ENCODE measurements at regions not wholly inside any gene's neighbourhood (a gene's known extent, or its start where the extent isn't known, plus 50 kb on each side); places are given as distances from the start of the nearest gene placed in this dataset.

DNA sequence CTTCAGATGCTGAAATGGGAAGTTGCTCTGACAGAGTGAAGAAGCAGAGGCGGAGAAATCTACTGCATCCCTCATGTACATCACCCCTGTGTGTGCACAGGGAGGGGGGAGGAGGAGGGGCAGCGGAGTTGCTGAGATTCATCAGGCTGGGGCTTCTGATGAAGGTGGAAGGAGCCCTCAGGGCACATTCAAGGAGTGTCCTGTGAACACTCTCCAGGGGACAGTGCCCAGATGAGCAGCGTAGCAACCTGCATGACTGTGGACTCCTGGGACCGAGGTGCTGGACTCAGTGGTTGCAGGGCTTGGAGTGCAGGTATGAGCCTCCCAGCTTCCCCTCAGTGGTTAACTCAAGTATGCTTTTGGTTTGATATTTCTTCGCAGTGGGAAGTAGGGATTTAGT is 257.8 kb upstream of the B3GAT1 start:
- Histone ChIP-seq H3K36me3 (replicated peaks in 1 of 2; ENCODE audit: control extremely low read depth in 1 of 2, control insufficient read depth in 1 of 2, extremely low read depth in 1 of 2, insufficient read depth in 2 of 2, low read length in 1 of 2) (no peaks in the 10 kb centered on the region), H3K79me2 (ENCODE audit: control insufficient read depth, insufficient read depth, low read length) (no peaks in the 10 kb centered on the region), H3K9me3 (ENCODE audit: control extremely low read depth in 1 of 3, control insufficient read depth in 2 of 3, insufficient read depth in 1 of 3, low read length in 2 of 3) (peaks cover 0 to 22% (median 0%) of the 10 kb centered on the region in 3 donors), H3K27me3 (replicated peaks in 1 of 4; ENCODE audit: control extremely low read depth in 1 of 4, control insufficient read depth in 3 of 4, insufficient read depth in 4 of 4, low read length in 3 of 4) (no peaks in the 10 kb centered on the region), H4K20me1 (ENCODE audit: control insufficient read depth, insufficient read depth, low read length, poor library complexity, severe bottlenecking) (no peaks in the 10 kb centered on the region), H3K4me3 (ENCODE audit: control extremely low read depth in 1 of 5, extremely low read depth in 1 of 5, insufficient read depth in 1 of 5, low read depth in 2 of 5, low read length in 4 of 5) (no peak overlapping the region), H3K27ac (ENCODE audit: low read length in 2 of 2) (no peak overlapping the region), H2AFZ (ENCODE audit: insufficient read depth, low read depth, low read length, poor library complexity, severe bottlenecking) (no peak overlapping the region), H3K4me2 (replicated peaks; ENCODE audit: low read depth, low read length, poor library complexity, severe bottlenecking) (no peak overlapping the region), H3K9ac (ENCODE audit: low read length) (no peak overlapping the region), H3K4me1 (ENCODE audit: control insufficient read depth in 2 of 2, insufficient read depth in 2 of 2, low read length in 2 of 2) (no peaks in the 10 kb centered on the region)
- DNase-seq: no peak
- 82% methylated on average over 4 of the region's 5 CpGs for WGBS (ENCODE audit: insufficient coverage)
- Mint-ChIP-seq H3K27me3 (peaks cover 6% of the 10 kb centered on the region), H3K4me1 (no peaks in the 10 kb centered on the region), H3K4me3 (no peak overlapping the region), H3K9me3 (ENCODE audit: insufficient read depth) (no peaks in the 10 kb centered on the region), H3K27ac (no peak overlapping the region)
- ChIA-PET CTCF (no interaction called here), POLR2A (no interaction called here)
- no peak for TF ChIP-seq EZH2 (IDR thresholded peaks at IDR 0.05; ENCODE audit: borderline replicate concordance, insufficient read depth, low read depth, low read length, poor library complexity, severe bottlenecking)
- TF ChIP-seq, protein P1, sequence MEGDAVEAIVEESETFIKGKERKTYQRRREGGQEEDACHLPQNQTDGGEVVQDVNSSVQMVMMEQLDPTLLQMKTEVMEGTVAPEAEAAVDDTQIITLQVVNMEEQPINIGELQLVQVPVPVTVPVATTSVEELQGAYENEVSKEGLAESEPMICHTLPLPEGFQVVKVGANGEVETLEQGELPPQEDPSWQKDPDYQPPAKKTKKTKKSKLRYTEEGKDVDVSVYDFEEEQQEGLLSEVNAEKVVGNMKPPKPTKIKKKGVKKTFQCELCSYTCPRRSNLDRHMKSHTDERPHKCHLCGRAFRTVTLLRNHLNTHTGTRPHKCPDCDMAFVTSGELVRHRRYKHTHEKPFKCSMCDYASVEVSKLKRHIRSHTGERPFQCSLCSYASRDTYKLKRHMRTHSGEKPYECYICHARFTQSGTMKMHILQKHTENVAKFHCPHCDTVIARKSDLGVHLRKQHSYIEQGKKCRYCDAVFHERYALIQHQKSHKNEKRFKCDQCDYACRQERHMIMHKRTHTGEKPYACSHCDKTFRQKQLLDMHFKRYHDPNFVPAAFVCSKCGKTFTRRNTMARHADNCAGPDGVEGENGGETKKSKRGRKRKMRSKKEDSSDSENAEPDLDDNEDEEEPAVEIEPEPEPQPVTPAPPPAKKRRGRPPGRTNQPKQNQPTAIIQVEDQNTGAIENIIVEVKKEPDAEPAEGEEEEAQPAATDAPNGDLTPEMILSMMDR (IDR thresholded peaks at IDR 0.05): no peak
- ATAC-seq (ENCODE audit: low read depth): no peak
- intact Hi-C loops (cut with micrococcal nuclease): no loop called here

DNA sequence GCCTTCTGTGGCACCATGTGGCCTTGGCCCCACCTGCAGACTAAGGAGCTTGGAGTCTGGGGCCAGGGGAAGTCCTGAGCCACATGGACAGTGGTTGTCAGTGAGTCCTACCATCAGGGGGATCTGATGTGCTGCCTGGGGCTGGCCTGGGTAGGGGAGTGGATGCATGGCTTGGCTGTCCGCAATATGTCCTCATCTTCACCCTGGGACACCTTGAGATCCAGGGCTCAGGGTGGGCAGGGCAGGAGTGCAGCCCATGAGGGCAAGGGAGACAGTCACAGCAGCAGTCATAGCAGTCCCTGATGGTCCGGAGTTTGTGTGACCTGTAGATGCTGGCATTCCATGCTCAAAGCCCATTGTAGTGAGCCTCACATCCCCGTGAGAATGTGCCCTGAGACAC is 256.8 kb upstream of the B3GAT1 start:
- no peaks in the 10 kb centered on the region for H3K27me3 ChIP-seq (replicated peaks in 1 of 4; ENCODE audit: control extremely low read depth in 1 of 4, control insufficient read depth in 3 of 4, insufficient read depth in 4 of 4, low read length in 3 of 4)
- 91% methylated on average over 2 of the region's 3 CpGs for WGBS (ENCODE audit: insufficient coverage)
- peaks cover 6% of the 10 kb centered on the region for H3K27me3 Mint-ChIP-seq

More for the DNA sequence above, 256.8 kb upstream of the B3GAT1 start:
- Histone ChIP-seq H2AFZ (ENCODE audit: insufficient read depth, low read depth, low read length, poor library complexity, severe bottlenecking) (no peak overlapping the region), H3K27ac (ENCODE audit: low read length in 2 of 2) (no peak overlapping the region), H4K20me1 (ENCODE audit: control insufficient read depth, insufficient read depth, low read length, poor library complexity, severe bottlenecking) (no peaks in the 10 kb centered on the region), H3K79me2 (ENCODE audit: control insufficient read depth, insufficient read depth, low read length) (no peaks in the 10 kb centered on the region), H3K9ac (ENCODE audit: low read length) (no peak overlapping the region), H3K4me1 (ENCODE audit: control insufficient read depth in 2 of 2, insufficient read depth in 2 of 2, low read length in 2 of 2) (no peaks in the 10 kb centered on the region), H3K9me3 (ENCODE audit: control extremely low read depth in 1 of 3, control insufficient read depth in 2 of 3, insufficient read depth in 1 of 3, low read length in 2 of 3) (peaks cover 0 to 27% (median 0%) of the 10 kb centered on the region in 3 donors), H3K4me2 (replicated peaks; ENCODE audit: low read depth, low read length, poor library complexity, severe bottlenecking) (no peak overlapping the region), H3K4me3 (ENCODE audit: control extremely low read depth in 1 of 5, extremely low read depth in 1 of 5, insufficient read depth in 1 of 5, low read depth in 2 of 5, low read length in 4 of 5) (no peak overlapping the region), H3K36me3 (replicated peaks in 1 of 2; ENCODE audit: control extremely low read depth in 1 of 2, control insufficient read depth in 1 of 2, extremely low read depth in 1 of 2, insufficient read depth in 2 of 2, low read length in 1 of 2) (no peaks in the 10 kb centered on the region)
- TF ChIP-seq EZH2 (IDR thresholded peaks at IDR 0.05; ENCODE audit: borderline replicate concordance, insufficient read depth, low read depth, low read length, poor library complexity, severe bottlenecking): no peak
- TF ChIP-seq, protein P1 (IDR thresholded peaks at IDR 0.05): no peak
- ChIA-PET POLR2A (no interaction called here), CTCF (no interaction called here)
- ATAC-seq (ENCODE audit: low read depth): no peak
- Mint-ChIP-seq H3K4me1 (no peaks in the 10 kb centered on the region), H3K9me3 (ENCODE audit: insufficient read depth) (no peaks in the 10 kb centered on the region), H3K4me3 (no peak overlapping the region), H3K27ac (no peak overlapping the region)
- intact Hi-C loops (cut with micrococcal nuclease): no loop called here
- no peak for DNase-seq
